HL-60 (cell line): ENCODE measurements at regions not wholly inside any gene's neighbourhood (a gene's known extent, or its start where the extent isn't known, plus 50 kb on each side); places are given as distances from the start of the nearest gene placed in this dataset.

Experiments
- DNase-seq, 2 experiments: peaks; one replicate each; pipeline ENCODE4 v3.0.0-alpha.2; 2010 to 2020; ENCODE audit warnings: low read depth in 1 of 2, low spot score in 1 of 2
- H3K27ac ChIP-seq: fragments of 250-450 bp; sonication (Bioruptor Pico); replicated peaks from 2 replicates; pipeline ENCODE4 v1.5.1; 2020; ENCODE audit warnings: mild to moderate bottlenecking, moderate library complexity
- H3K27me3 ChIP-seq: fragments of 250-450 bp; sonication (Bioruptor Pico); 2 replicates; pipeline ENCODE4 v1.5.1; 2021; ENCODE audit warnings: mild to moderate bottlenecking, moderate library complexity; ENCODE audit not compliant: insufficient read depth, poor library complexity, severe bottlenecking
- H3K4me3 ChIP-seq: replicated peaks from 2 replicates; pipeline ENCODE4 v1.5.1; 2011; ENCODE audit warnings: mild to moderate bottlenecking, control low read depth, low read length; ENCODE audit not compliant: insufficient read depth
- CTCF ChIP-seq: IDR thresholded peaks from one replicate; pipeline ENCODE4 v1.5.1; 2011; ENCODE audit warnings: low read length, control low read depth, inconsistent platforms; ENCODE audit not compliant: insufficient read depth
- GABPA ChIP-seq: IDR thresholded peaks from 2 replicates; pipeline ENCODE4 v1.6.1; 2012; ENCODE audit warnings: low read depth
- POLR2AphosphoS5 ChIP-seq: IDR thresholded peaks from 2 replicates; pipeline ENCODE4 v1.6.1; 2012; ENCODE audit warnings: low read depth
- REST ChIP-seq: IDR thresholded peaks from 2 replicates; pipeline ENCODE4 v1.6.1; 2012; ENCODE audit warnings: low read depth; ENCODE audit not compliant: insufficient replicate concordance
- SPI1 ChIP-seq: IDR thresholded peaks from 2 replicates; pipeline ENCODE4 v1.6.1; 2012; ENCODE audit warnings: low read depth, mild to moderate bottlenecking, borderline replicate concordance

- TF ChIP-seq GABPA: no peak
- TF ChIP-seq CTCF: no peak
- no peak for DNase-seq
- H3K27ac ChIP-seq: no peak overlapping the region
- no peak overlapping the region for H3K4me3 ChIP-seq
- no peaks in the 10 kb centered on the region for H3K27me3 ChIP-seq
Measured at GRCh38 chr3:31133541-31133940, 239.1 kb upstream of the GADL1 start.

- no peak overlapping the region for H3K27ac ChIP-seq
- no peak for TF ChIP-seq GABPA
- no peak for TF ChIP-seq POLR2AphosphoS5
- no peak for TF ChIP-seq REST
- no peak for TF ChIP-seq SPI1
- TF ChIP-seq CTCF: no peak
- no peaks in the 10 kb centered on the region for H3K27me3 ChIP-seq
- no peak for DNase-seq
- no peak overlapping the region for H3K4me3 ChIP-seq
Measured at GRCh38 chr3:31135546-31135945, 241.1 kb upstream of the GADL1 start.

- Histone ChIP-seq H3K27ac (no peak overlapping the region), H3K27me3 (no peaks in the 10 kb centered on the region), H3K4me3 (no peak overlapping the region)
- TF ChIP-seq CTCF (no peak), REST (no peak), SPI1 (no peak), GABPA (no peak)
- DNase-seq: no peak
Measured at GRCh38 chr3:31137718-31138465, 243.4 kb upstream of the GADL1 start.

- no peak for DNase-seq
- Histone ChIP-seq H3K27me3 (no peaks in the 10 kb centered on the region), H3K4me3 (no peak overlapping the region), H3K27ac (no peak overlapping the region)
- no peak for TF ChIP-seq REST
- TF ChIP-seq GABPA: no peak
- TF ChIP-seq SPI1: no peak
- TF ChIP-seq CTCF: no peak
- TF ChIP-seq POLR2AphosphoS5: no peak
Measured at GRCh38 chr3:31140470-31140869, 246.0 kb upstream of the GADL1 start.
